ENCODE measurements at regions not wholly inside any gene's neighbourhood (a gene's known extent, or its start where the extent isn't known, plus 50 kb on each side); places are given as distances from the start of the nearest gene placed in this dataset.

- DNase-seq (ENCODE audit: low read depth): no peak
These were observed 296.0 kb upstream of the MKI67 start for GRCh38 chr10:128422190-128422589.

GRCh38 chr10:128422999-128423398 lies 296.8 kb upstream of the MKI67 start:
- DNase-seq (ENCODE audit: low read depth): no peak

- no peak for DNase-seq (ENCODE audit: low read depth)
These were observed 303.1 kb upstream of the MKI67 start for GRCh38 chr10:128429321-128429720.

- DNase-seq (ENCODE audit: low read depth): no peak
These were observed 303.8 kb upstream of the MKI67 start for GRCh38 chr10:128429835-128430513.

- DNase-seq (ENCODE audit: low read depth): no peak
These were observed 304.9 kb upstream of the MKI67 start for GRCh38 chr10:128431083-128431482.

- no peak for DNase-seq (ENCODE audit: low read depth)
These were observed 305.3 kb upstream of the MKI67 start for GRCh38 chr10:128431506-128431905.

- DNase-seq (ENCODE audit: low read depth): no peak
These were observed 305.8 kb upstream of the MKI67 start for GRCh38 chr10:128432011-128432410.

GRCh38 chr10:128432423-128432822 lies 306.2 kb upstream of the MKI67 start:
- no peak for DNase-seq (ENCODE audit: low read depth)

- DNase-seq (ENCODE audit: low read depth): no peak
These were observed 309.6 kb upstream of the MKI67 start for GRCh38 chr10:128435811-128436210.

GRCh38 chr10:128437786-128438345 lies 311.6 kb upstream of the MKI67 start:
- no peak for DNase-seq (ENCODE audit: low read depth)

- DNase-seq (ENCODE audit: low read depth): no peak
These were observed 312.3 kb upstream of the MKI67 start for GRCh38 chr10:128438417-128439063.

- no peak for DNase-seq (ENCODE audit: low read depth)
These were observed 314.4 kb upstream of the MKI67 start for GRCh38 chr10:128440513-128441160.

GRCh38 chr10:128443925-128444518 lies 317.8 kb upstream of the MKI67 start:
- no peak for DNase-seq (ENCODE audit: low read depth)

GRCh38 chr10:128448796-128449195 lies 322.6 kb upstream of the MKI67 start:
- DNase-seq (ENCODE audit: low read depth): no peak

- DNase-seq (ENCODE audit: low read depth): no peak
These were observed 325.7 kb upstream of the MKI67 start for GRCh38 chr10:128451879-128452278.

- DNase-seq (ENCODE audit: low read depth): no peak
These were observed 330.0 kb upstream of the MKI67 start for GRCh38 chr10:128456271-128456670.

- no peak for DNase-seq (ENCODE audit: low read depth)
These were observed 330.9 kb upstream of the MKI67 start for GRCh38 chr10:128457136-128457535.

- DNase-seq (ENCODE audit: low read depth): no peak
These were observed 335.8 kb upstream of the MKI67 start for GRCh38 chr10:128461991-128462390.

- DNase-seq (ENCODE audit: low read depth): no peak
These were observed 336.6 kb upstream of the MKI67 start for GRCh38 chr10:128462844-128463243.

- DNase-seq (ENCODE audit: low read depth): peak; percentile 59
These were observed 338.0 kb upstream of the MKI67 start for GRCh38 chr10:128463991-128464760.

GRCh38 chr10:128465697-128466096 lies 339.5 kb upstream of the MKI67 start:
- no peak for DNase-seq (ENCODE audit: low read depth)

GRCh38 chr10:128466831-128467371 lies 340.7 kb upstream of the MKI67 start:
- no peak for DNase-seq (ENCODE audit: low read depth)
